GM21447 (cell line): ENCODE measurements at regions not wholly inside any gene's neighbourhood (a gene's known extent, or its start where the extent isn't known, plus 50 kb on each side); places are given as distances from the start of the nearest gene placed in this dataset.
"Not testable (repeated sequence)": the region's sequence is repeated elsewhere in the genome, so short reads cannot be mapped to it uniquely, and the experiment has no call there.

ENCODE experiments used
- ATAC-seq: cut with Tn5 transposase; IDR thresholded peaks from one replicate; pipeline ENCODE4 v1.9.1; 2021; ENCODE audit not compliant: unreplicated experiment

DNA sequence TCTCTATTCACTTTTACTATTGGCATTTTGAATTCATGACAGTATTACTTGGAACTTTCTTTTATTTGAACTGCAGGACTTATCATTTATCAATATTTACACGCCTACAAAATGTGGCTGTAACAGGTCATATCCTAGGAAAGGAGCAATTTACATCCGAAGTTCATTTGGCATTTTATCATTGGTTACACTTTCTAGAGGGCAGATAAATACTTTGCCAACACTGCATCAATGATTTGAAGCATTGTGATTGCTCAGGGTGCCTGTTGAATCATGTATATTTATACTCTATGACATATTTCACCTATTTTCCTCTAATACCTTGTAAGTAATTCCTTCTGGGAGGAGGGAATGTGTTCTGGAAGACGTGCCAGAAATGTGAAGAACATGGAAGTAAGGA is 136.7 kb downstream of the MID1IP1 start:
- ATAC-seq: no peak

DNA sequence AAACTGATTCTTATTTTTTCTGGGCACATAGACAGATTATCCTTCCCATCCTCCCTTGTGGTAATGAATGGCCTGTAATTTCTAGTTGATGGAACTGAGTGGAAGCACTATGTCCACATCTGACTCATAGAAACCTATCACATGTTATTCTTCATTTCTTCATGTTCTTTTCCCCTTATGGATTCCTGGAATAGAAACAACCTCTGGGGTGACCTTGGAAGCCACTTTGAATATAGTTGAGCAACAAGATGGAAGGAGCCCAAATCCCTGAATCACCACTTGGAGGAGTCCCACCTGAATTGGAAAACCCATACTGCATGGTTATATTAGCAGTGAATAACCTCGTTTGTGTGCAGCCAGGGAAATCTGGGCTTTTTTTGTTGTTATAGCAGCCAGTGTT is 137.8 kb downstream of the MID1IP1 start:
- no peak for ATAC-seq

DNA sequence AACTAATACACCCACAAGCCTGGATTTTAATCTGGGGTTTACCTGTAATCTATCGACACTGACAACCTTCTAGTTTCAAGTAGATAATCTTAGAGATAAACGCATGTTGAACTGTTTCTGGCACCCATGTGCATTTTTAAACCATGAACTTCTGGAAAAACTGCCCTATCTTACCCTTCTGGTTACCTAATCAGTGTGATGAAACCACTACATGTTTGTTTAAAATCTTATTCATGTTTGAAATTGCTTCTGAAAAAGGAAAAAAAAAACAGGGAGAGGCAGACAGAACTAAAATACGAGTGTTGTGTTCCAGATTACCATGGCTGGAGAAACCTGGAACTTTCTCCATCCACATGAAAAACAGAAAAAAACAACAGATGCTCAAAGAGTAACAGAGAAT is 139.3 kb downstream of the MID1IP1 start:
- no peak for ATAC-seq

DNA sequence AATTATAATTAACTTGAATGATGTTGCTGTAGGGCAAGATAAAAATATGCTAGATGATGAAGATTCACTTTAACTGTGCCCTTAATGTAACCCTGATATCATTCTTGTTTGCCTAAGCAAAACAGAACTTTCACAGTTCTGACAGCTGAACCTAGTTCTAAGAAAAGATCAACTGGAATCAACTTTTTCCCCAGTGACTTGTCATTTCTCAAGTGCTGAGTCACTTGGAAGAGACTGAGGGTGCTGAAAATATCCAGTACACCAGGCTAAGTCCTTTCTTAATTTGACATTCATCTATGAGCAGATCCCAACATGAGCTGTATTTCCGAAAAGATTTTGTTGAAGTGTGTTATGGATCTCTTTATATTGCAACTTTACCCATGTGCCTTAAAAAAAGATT is 140.4 kb downstream of the MID1IP1 start:
- ATAC-seq: no peak

DNA sequence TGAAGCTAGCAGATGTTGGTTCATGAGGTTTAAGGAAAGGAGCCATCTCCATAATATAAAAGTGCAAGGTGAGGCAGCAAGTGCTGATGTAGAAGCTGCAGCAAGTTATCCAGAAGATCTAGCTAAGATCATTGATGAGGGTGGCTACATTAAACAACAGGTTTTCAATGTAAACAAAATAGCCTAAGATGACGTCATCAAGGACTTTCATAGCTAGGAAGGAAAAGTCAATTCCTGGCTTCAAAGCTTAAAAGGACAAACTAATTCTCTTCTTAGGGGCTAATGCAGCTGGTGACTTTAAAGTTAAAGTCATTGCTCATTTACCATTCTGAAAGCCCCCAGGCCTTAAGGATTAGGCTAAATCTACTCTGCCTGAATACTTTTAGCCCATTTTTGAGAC is 141.9 kb downstream of the MID1IP1 start:
- ATAC-seq: no peak

DNA sequence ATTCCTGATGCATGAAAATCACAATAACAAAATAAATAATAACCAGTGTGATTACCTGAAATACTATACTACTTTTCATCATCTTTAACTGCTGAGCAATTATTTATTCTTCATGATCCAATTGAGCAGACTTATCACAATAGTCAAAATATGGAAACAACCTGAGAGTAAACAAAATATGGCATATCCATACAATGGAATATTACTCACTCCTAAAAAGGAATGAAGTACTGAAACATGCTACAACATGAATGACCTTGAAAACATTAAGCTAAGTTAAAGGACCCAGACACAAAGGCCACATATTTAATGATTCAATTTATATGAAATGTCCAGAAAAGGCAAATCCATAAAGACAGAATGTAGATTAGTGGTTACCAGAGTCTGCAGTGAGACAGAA is 146.8 kb downstream of the MID1IP1 start:
- no peak for ATAC-seq

DNA sequence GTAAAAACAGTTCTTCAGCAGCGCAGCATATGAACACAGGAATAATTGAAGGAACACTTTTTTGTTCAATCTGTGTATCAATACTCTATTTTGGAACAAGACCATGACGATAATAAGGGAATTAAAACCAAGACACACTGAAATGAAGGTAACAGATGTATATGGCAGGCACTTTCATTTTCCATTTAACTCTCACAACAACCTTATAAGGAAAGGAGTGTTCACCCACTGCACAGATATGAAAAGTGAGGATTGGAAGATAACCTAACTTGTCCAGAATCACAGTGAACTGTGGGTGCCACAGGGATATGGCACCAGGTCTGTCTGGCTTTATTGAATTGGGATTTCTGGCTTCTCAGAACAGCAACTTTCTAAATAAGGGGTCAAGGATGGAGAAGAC is 153.3 kb downstream of the MID1IP1 start:
- ATAC-seq: no peak

DNA sequence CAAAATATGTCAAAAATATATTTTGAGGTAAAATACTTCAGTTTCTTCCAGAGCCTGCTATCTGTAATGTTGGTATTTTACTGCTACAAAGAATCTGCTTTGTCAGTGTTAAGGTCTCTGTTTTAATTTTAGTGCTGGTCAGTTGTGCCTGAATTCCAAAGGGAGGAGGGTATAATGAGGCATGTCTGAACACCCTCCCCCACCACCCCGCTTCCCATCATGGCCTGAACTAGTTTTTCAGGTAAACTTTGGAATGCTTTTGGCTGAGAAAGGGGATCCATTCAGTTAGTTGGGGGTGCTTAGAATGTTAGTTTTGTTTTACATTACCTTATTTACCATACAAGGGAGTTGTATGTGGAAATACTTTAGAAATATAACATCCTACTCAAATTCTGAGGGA is 158.5 kb downstream of the MID1IP1 start:
- ATAC-seq: no peak

DNA sequence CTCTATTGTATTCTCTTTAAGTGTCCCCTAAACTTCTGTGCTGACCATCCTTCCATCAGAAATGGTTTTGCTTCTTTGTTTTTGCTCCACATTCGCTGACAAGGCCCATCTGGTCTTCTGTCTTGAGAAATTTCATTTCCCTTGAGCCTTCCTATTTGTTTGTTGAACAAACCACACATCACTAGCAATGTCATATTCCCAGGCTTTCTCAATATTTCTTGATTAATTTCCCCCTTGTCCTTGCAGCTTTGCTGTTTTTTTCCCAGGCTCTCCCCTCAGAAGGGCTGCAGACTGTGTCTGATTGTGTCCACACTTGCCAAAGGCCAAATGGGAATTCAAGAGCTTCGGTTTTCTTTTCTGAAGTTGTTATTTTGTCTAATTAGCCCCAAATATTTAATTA is 158.9 kb downstream of the MID1IP1 start:
- ATAC-seq: no peak

DNA sequence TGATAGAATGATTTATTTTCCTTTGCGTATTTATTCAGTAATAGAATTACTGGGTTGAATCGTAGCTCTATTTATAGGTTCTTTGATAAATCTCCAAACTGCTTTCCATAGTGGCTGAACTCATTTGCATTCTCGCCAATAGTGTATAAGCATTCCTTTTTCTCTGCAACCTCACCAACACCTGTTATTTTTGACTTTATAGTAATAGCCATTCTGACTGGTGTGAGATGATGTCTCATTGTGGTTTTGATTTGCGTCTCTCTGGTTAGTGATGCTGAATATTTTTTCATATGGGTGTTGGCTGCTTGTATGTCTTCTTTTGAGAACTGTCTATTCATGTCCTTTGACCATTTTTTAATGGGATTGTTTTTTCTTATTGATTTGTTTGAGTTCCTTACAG is 160.7 kb downstream of the MID1IP1 start:
- ATAC-seq: no peak

DNA sequence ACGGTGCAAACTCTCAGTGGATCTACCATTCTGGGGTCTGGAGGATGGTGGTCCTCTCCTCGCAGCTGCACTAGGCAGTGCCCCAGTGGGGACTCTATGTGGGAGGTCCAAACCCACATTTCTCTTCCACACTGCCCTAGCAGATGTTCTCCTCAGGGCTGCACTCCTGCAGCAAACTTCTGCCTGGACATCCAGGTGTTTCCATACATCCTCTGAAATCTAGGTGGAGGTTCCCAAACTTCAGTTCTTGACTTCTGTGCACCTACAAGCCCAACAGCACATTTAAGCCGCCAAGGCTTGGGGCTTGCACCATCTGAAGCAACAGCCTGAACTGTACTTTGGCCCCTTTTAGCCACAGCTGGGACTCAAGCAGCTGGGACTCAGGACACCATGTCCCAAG is 162.0 kb downstream of the MID1IP1 start:
- ATAC-seq: not testable (repeated sequence)

DNA sequence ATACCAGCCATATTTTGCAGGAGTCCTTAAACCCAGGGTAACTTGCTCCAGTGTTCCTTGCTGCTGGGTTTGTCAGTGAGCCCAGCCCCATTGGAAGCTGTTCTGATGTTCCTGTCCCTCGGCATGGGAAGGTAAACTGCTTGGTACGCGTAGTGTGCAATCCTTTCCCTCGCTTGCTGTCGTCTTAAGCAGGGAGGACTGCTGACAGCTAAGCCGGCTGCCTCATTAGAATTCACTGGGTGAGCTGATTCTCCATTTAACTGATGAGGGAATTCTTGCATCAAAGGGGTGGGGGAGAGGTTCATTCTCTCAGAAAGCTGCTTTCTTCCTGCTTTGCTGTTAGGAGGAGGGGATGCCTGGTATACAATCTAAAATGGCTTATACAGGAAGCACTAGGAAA is 164.6 kb downstream of the MID1IP1 start:
- ATAC-seq: no peak

DNA sequence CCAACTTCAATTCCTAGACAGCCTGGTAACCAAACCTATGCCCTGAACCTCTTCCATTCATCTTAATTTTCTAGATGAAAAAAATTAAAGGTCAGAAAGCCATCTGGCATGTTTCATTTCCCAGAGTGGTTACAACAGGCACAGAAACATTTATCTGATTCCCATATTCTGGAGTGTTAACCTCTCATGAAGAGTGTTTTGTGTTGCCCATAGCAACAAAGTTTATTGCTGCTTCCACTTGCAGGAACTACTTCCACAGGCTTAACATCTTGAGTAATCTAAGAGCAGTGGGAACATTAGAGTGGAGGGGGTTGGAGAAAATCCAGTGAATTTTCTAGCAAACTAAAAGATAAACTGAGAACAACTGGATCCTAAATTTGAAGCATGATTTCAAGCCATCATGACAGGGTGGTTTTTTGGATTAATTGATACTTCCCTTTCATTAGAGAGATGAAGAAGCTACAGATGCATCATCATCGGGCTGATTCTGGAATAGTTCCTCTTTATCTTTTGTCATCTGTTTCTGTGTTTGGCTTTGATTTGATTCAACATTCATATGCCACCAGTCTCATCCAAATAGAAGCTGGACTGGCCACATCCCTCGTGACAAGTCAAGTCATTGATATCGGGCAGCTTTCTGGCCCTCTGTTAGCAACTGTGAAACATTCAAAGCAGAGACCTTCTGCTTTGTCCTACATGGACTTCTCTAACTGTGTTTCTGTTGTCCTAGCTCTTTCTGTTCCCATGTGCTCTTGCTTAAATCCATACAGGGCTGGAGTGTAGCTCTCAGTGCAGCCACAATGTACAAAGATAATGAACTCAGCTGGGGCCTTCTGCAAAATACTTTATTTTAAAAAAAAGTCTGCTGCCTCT is 167.3 kb downstream of the MID1IP1 start:
- no peak for ATAC-seq

DNA sequence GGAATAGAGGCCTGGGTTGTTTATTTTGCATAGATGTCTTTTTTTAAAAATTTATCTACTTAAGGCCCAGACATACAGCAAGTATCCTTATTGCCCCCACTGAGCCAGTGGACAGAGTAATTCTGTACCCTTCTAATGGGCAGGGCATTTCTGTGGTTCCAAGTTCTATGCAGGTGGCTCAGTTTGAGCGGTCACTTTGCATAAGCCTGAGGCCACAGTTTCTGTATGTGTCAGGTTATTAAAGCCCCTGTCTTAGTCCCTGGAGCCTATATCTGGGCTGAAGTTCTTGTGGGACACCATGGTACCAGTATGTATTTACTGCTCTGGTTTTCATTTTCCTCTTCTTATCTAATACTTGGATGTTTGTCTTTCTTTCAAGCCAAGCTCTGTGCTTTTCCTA is 168.8 kb downstream of the MID1IP1 start:
- peak; percentile 70 for ATAC-seq

DNA sequence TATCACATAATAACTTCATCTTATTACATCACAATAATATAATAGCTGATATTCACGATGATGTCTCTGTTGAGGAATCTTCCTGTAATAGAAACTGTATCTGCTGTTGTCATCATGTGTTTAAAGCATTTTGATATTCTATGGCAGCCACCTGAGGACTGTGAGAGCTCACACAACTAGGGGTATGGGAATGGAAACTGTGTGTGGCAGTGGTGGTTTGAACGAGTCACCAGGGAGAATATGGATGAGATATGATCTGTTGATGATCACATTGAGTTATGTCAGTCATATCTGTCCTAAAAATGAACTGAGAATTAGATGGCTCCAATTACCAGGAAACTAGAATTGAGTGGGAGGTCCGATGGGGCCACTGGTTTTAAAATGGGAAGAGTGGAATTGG is 169.6 kb downstream of the MID1IP1 start:
- no peak for ATAC-seq

DNA sequence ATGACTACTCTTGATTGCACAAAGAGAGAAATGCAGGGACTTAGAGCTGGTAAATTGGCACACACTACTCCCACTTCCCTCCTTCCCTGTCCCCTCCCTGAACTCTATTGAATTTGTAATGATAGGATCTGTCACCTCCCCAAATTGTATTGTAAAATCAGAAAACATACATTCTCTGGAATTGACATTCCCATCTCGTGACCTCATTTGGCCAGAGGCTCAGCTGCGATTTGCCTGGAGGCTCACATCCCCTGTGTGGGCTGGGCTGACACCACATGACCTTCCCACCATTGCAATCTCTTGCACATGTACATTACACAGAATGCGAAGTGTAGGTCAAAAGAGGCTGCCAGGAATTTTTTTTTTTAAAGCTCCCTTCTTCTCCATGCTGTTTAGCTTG is 172.1 kb downstream of the MID1IP1 start:
- no peak for ATAC-seq

DNA sequence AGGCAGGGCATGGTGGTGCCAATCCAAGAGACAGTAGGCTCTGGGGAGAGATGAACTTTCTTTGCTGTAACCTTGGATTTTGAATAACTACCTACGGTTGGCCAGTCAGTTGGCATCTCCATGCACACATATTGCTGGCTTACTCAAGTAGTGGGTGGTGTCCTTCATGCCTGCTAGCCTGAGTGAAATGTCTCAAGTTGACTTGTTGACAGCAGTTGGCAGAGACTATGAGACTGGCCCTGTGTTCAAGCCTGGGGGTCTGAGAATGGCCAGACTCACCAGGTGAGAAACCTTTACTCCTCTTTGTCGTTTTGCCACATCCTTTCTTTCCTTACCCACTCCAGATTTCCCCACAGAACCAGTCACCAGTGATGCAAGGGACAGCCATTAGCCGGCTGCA is 173.3 kb downstream of the MID1IP1 start:
- no peak for ATAC-seq

DNA sequence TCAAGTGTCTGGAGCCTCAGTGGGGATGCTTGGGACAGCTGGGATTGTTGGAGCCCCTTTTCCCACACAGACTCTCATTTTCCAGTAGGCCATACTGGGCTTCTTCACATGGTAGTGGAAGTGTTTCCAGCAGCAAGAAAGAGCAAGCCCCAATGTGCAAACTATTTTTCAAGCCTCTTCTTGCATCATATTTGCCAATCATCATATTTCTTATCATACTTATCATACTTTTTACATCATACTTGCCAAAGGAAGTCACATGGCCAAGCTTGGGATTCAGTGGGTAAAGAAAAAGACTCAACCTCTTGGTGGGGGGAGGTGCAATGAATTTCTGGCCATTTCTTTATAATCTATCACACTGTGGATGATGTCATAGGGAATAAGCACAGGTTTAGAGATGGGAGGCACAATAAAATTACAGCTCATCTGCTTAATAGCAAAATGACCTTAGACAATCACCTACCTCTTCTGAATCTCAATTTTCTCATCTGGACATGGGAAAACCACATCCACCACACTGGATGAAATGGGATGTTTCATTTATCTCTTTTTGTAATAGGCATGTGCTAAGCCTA is 174.2 kb downstream of the MID1IP1 start:
- no peak for ATAC-seq

DNA sequence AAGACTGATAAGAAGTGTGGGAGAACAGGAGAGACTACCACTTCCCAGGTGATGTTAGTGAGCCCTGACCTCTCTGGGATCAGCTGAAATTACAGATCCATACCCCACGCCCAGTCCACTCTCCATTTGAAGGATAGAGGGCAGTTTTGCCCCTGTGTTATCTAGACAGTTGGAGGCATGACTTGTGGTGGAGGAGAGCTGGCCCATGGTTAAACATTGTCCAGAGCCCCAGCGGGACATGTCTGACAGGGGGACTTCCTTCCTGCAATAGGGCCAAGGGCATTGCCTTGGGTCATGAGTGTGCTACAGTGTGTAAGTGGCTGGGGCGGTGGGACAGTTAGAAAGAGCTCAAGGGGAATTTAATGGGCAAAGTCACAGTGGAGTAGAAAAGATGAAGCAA is 181.1 kb downstream of the MID1IP1 start:
- no peak for ATAC-seq

DNA sequence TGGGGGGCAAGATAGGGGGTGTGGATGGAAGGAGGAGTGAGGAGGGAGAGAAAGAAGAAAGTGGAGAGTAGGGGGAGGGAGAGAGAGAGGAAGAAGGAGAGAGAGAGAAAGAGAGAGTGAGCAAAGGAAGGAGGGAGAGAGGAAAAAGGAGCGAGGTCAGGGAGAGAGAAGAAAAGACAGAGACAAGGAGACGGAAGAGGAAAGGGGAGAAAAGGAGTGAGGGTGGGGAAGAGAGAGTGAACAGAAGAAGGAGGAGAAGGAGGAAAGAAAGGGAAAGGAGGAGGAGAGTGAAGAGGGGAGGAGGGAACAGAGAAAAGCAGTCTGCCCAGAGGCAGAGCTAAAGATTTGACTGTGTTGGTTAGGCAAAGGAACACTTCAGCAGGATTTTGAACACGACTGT is 181.6 kb downstream of the MID1IP1 start:
- no peak for ATAC-seq

DNA sequence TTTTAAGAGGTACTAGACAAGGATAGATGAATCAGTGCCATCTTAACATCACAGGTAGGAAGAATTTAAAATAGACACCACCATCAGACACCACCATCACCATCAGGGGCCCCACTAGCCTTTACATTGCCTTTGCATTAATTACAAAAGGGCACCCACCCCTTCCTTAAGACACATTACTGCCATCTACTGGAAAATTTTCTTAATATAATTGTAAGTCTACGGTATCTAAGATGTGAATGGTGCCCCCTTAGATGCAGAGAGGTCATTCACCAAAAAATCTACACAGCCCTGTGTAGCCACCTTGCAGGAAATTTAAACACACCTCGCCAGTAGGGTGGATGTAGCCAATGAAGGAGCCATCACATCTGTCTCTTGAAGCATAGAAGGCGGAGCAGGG is 184.1 kb downstream of the MID1IP1 start:
- ATAC-seq: no peak

DNA sequence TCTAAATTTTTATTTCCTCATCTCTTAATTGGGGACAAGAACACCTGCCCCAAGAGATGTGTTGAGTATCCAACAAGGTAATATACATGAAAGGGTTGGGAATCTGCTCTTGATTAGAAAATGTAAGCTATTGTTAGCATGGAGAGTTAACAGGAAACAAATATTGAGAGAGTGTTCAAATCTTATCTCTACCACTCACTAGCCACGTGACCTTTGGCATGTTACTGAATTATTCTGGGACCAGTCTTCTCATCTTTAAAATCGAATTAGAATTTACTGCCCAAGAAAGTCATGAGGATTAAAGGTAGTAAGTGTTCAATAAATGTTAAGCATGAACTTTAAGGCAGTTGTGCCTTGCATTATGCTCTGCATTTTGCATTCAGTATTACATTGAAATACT is 184.7 kb downstream of the MID1IP1 start:
- no peak for ATAC-seq

DNA sequence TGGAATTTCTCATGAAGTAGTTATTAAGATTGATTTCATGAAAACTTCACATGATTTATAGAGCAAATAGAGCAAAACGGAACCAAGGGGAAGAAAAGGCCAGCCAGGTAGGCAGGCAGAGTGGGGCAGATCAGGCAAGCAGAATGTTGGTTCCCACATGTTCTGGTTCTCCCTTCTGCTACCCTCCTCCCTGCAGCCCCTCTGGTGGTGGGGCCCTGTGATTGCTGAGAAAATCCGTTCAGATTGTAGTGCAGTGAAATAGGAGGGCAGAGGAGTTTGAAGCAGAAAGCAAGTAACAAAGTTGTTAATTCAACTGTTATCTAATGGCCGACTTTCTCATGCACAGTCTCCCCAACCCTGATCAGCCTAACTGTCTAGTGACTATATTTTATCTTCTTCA is 185.3 kb downstream of the MID1IP1 start:
- no peak for ATAC-seq
